Neural progenitor cell (in vitro differentiated cells): ENCODE measurements at regions not wholly inside any gene's neighbourhood (a gene's known extent, or its start where the extent isn't known, plus 50 kb on each side); places are given as distances from the start of the nearest gene placed in this dataset.
"Not testable (repeated sequence)": the region's sequence is repeated elsewhere in the genome, so short reads cannot be mapped to it uniquely, and the experiment has no call there.

ENCODE experiments used
- DNase-seq: peaks from one replicate; pipeline ENCODE4 v3.0.0-alpha.2; 2016; ENCODE audit warnings: low spot score
- H2AFZ ChIP-seq: fragments of 200-600 bp; sonication (generic); replicated peaks from 2 replicates; pipeline ENCODE4 v1.6.1; 2016; ENCODE audit warnings: antibody characterized with exemption
- H3F3A ChIP-seq: fragments of 200-600 bp; sonication (generic); 2 replicates; pipeline ENCODE4 v1.6.1; 2016; ENCODE audit warnings: antibody characterized with exemption, low read depth
- H3K27ac ChIP-seq: fragments of 200-600 bp; sonication (generic); 2 replicates; pipeline ENCODE4 v1.5.1; 2016; ENCODE audit warnings: mild to moderate bottlenecking
- H3K27me3 ChIP-seq: fragments of 200-600 bp; sonication (generic); 2 replicates; pipeline ENCODE4 v1.6.1; 2016; ENCODE audit warnings: mild to moderate bottlenecking, moderate library complexity
- H3K36me3 ChIP-seq: fragments of 200-600 bp; sonication (generic); 2 replicates; pipeline ENCODE4 v1.5.1; 2016
- H3K4me1 ChIP-seq: fragments of 200-600 bp; sonication (generic); 2 replicates; pipeline ENCODE4 v1.6.1; 2016; ENCODE audit warnings: mixed run types
- H3K4me2 ChIP-seq: fragments of 200-600 bp; sonication (generic); 2 replicates; pipeline ENCODE4 v1.6.1; 2016
- H3K4me3 ChIP-seq: fragments of 200-600 bp; sonication (generic); 2 replicates; pipeline ENCODE4 v1.5.1; 2016
- H3K79me2 ChIP-seq: fragments of 200-600 bp; sonication (generic); 2 replicates; pipeline ENCODE4 v1.6.1; 2016; ENCODE audit warnings: low read depth
- H3K9ac ChIP-seq: fragments of 200-600 bp; sonication (generic); 2 replicates; pipeline ENCODE4 v1.6.1; 2016
- H3K9me3 ChIP-seq: fragments of 200-600 bp; sonication (generic); 2 replicates; pipeline ENCODE4 v1.5.1; 2016; ENCODE audit warnings: low read depth
- H4K20me1 ChIP-seq: fragments of 200-600 bp; sonication (generic); 2 replicates; pipeline ENCODE4 v1.6.1; 2016; ENCODE audit warnings: low read depth
- H3K27ac Mint-ChIP-seq: 3 replicates; pipeline ENCODE4 v1.8.0; 2021; ENCODE audit warnings: mixed read lengths
- H3K27me3 Mint-ChIP-seq: 2 replicates; pipeline ENCODE4 v1.8.0; 2022; ENCODE audit warnings: low read depth, mild to moderate bottlenecking, inconsistent platforms, moderate library complexity, mixed read lengths; ENCODE audit not compliant: insufficient read depth
- H3K36me3 Mint-ChIP-seq: 3 replicates; pipeline ENCODE4 v1.8.0; 2021; ENCODE audit warnings: mixed read lengths
- H3K4me1 Mint-ChIP-seq: 3 replicates; pipeline ENCODE4 v1.8.0; 2021; ENCODE audit warnings: mixed read lengths
- H3K4me3 Mint-ChIP-seq: 3 replicates; pipeline ENCODE4 v1.8.0; 2021; ENCODE audit warnings: mild to moderate bottlenecking, moderate library complexity, mixed read lengths
- H3K9me3 Mint-ChIP-seq: 3 replicates; pipeline ENCODE4 v1.8.0; 2020; ENCODE audit warnings: mixed read lengths

DNA sequence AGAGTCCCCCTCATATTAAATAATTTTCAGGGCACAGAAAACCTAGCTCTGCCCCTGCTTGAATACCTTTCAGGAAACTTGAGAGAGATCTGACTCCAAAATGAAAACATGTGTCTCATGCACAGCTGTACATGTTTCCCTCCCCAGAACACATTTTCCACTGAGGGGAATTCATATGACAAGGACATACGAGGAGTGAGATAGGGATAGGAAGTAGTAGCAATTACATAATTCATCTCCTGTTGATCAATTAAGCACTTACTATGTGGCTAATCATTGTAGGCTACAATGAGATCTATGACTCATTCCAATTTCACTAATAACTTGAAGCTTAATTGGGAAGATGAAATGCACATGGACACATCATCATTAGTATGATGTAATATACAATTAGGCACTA is 302.1 kb downstream of the PCDH11X start:
- not testable (repeated sequence) for H3K4me1 Mint-ChIP-seq, H3K4me3 Mint-ChIP-seq, H2AFZ ChIP-seq, H3K4me2 ChIP-seq, H3K27ac Mint-ChIP-seq, H3K36me3 ChIP-seq, H3K4me1 ChIP-seq, H3K9me3 ChIP-seq, H3K27ac ChIP-seq, H3K79me2 ChIP-seq, H3F3A ChIP-seq, DNase-seq, H3K27me3 Mint-ChIP-seq, H3K9me3 Mint-ChIP-seq, H3K4me3 ChIP-seq, H3K36me3 Mint-ChIP-seq, H3K9ac ChIP-seq, H3K27me3 ChIP-seq, H4K20me1 ChIP-seq

DNA sequence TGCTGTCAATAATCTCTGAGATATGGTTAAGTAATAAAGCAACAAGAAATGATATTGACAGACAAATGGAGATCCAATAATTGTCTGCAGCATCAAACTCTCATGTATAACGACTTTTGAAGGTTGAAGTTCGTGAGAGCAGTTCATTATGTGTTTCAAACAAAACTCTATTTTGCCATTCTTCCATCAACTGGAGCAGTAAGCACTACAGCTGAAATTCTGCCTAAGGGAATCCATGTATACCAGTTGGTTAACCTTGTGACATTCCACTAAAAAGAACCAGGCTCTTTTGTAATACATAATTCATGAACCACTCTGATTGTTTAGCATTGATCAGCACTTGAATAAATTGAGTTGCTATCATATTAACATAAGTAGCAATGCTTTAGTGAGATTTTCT is 311.6 kb downstream of the PCDH11X start:
- not testable (repeated sequence) for H2AFZ ChIP-seq, H3K4me3 ChIP-seq, H3K4me3 Mint-ChIP-seq, H3K4me2 ChIP-seq, H3K27me3 Mint-ChIP-seq, H3K27ac Mint-ChIP-seq, H4K20me1 ChIP-seq, H3K9ac ChIP-seq, H3K27ac ChIP-seq, H3K27me3 ChIP-seq, DNase-seq, H3K9me3 Mint-ChIP-seq, H3K9me3 ChIP-seq, H3K79me2 ChIP-seq, H3K4me1 Mint-ChIP-seq, H3K36me3 Mint-ChIP-seq, H3K36me3 ChIP-seq, H3K4me1 ChIP-seq, H3F3A ChIP-seq

DNA sequence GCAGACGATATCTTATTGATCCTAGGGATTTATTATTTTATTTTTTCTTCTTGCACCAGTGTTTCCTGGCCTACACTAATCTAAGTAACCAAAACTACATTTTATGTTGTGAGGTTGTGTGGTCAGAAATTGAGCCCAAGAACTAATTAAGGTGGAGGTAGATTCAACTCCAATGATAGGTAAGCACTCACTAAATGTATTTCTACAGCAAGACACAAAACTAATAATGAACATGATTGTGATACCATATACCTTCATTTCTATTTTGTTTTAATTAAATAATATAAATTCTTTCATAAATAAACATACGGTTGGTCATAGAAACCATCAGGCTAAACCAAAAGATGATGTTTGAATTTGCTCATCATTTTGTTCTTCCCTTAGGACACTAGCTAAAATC is 319.0 kb downstream of the PCDH11X start:
- H3K36me3 Mint-ChIP-seq, H3K4me1 ChIP-seq, H3K4me1 Mint-ChIP-seq, H3K9me3 Mint-ChIP-seq, H2AFZ ChIP-seq, H3K36me3 ChIP-seq, H3K4me3 ChIP-seq, H3K27ac Mint-ChIP-seq, H3K27me3 Mint-ChIP-seq, H3K4me2 ChIP-seq, DNase-seq, H4K20me1 ChIP-seq, H3K27me3 ChIP-seq, H3F3A ChIP-seq, H3K27ac ChIP-seq, H3K79me2 ChIP-seq, H3K9me3 ChIP-seq, H3K4me3 Mint-ChIP-seq, H3K9ac ChIP-seq: not testable (repeated sequence)

DNA sequence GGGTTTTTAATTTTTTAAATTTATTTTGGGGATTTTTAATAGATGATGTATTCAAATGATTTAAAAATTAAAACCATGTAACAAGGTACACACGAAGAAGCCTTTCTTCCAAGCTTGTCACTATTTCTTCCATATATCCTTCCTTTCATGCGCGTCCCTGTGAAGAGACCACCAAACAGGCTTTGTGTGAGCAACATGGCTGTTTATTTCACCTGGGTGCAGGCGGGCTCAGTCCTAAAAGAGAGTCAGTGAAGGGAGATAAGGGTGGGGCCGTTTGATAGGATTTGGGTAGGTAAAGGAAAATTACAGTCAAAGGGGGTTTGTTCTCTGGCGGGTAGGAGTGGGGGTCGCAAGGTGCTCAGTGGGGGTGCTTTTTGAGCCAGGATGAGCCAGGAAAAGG is 320.9 kb downstream of the PCDH11X start:
- not testable (repeated sequence) for DNase-seq, H3K9me3 Mint-ChIP-seq, H3K9me3 ChIP-seq, H4K20me1 ChIP-seq, H3K27ac ChIP-seq, H3K4me3 ChIP-seq, H3K9ac ChIP-seq, H3K4me1 Mint-ChIP-seq, H3K4me3 Mint-ChIP-seq, H3K4me1 ChIP-seq, H2AFZ ChIP-seq, H3K79me2 ChIP-seq, H3K36me3 ChIP-seq, H3K36me3 Mint-ChIP-seq, H3K27me3 Mint-ChIP-seq, H3F3A ChIP-seq, H3K27ac Mint-ChIP-seq, H3K4me2 ChIP-seq
- H3K27me3 ChIP-seq = peaks cover 24% of the 10 kb centered on the region

DNA sequence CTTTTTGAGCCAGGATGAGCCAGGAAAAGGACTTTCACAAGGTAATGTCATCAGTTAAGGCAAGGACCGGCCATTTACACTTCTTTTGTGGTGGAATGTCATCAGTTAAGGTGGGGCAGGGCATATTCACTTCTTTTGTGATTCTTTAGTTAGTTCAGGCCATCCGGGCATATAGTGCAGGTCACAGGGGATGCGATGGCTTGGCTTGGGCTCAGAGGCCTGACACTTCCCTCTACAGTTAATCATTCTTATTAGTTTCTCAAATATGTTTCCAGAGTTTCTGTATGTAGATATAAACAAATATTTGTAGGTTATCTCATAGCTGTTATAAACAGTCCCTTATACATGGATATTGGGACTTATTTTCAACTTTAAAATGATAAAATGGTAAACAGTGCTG is 326.5 kb downstream of the PCDH11X start:
- not testable (repeated sequence) for H3K9me3 Mint-ChIP-seq, H3K36me3 ChIP-seq, H3K79me2 ChIP-seq, H3K27me3 Mint-ChIP-seq, H3K9me3 ChIP-seq, H4K20me1 ChIP-seq, H3K4me1 Mint-ChIP-seq, H2AFZ ChIP-seq, H3K27ac ChIP-seq, H3K4me1 ChIP-seq, H3K27ac Mint-ChIP-seq, H3K4me3 ChIP-seq, H3K36me3 Mint-ChIP-seq, DNase-seq, H3F3A ChIP-seq, H3K4me3 Mint-ChIP-seq, H3K9ac ChIP-seq, H3K4me2 ChIP-seq
- H3K27me3 ChIP-seq = peaks cover 30% of the 10 kb centered on the region

DNA sequence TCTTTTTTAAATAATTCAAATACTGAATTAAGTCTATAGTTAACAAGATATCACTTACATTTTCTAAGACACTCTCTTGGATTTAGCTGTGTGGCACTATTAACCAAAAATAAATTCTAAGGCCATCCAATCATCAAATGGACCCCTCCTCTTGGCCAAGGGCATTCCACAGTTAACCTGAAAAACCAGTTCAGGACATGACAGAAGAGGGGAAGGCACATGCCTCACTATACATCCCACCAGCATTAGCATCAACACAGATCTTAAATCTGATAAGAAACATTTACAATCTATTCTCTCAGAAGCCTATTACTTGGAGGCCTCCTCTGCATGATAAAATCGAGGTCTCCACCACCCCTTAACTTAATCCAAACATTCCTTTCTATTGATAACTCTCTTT is 327.5 kb downstream of the PCDH11X start:
- peaks cover 30% of the 10 kb centered on the region for H3K27me3 ChIP-seq
- H3K4me3 Mint-ChIP-seq, H3K36me3 Mint-ChIP-seq, H3K4me1 Mint-ChIP-seq, H2AFZ ChIP-seq, H3K4me3 ChIP-seq, H4K20me1 ChIP-seq, H3K9ac ChIP-seq, H3K4me1 ChIP-seq, H3F3A ChIP-seq, H3K27me3 Mint-ChIP-seq, H3K36me3 ChIP-seq, H3K9me3 Mint-ChIP-seq, DNase-seq, H3K27ac Mint-ChIP-seq, H3K9me3 ChIP-seq, H3K27ac ChIP-seq, H3K4me2 ChIP-seq, H3K79me2 ChIP-seq: not testable (repeated sequence)

DNA sequence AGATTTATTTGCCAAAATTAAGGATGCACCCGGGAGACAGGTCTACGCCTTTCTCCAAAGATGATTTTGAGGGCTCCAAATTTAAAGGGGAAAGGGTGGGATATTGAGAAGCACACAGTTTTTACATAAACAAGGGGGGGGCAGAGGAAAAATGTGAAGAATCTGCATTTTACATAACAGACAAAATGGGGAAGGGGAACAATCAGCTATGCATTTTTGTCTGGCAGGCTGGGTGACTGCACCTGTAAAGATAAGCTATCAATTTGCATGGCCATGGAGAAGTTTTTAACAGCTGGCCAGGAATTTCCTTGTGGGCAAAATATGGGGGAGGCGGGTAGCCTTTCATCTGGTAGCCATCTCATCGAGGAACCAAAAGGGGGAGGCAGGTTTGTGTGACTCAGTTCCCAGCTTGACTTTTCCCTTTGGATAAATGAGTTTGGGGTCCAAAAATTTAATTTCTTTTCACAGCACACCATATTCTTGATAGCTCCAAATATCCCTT is 331.3 kb downstream of the PCDH11X start:
- not testable (repeated sequence) for H3K27me3 ChIP-seq, H3K36me3 ChIP-seq, H3K79me2 ChIP-seq, H3K9me3 Mint-ChIP-seq, H2AFZ ChIP-seq, H3K4me1 ChIP-seq, H3K9me3 ChIP-seq, H3K4me2 ChIP-seq, H3K27ac Mint-ChIP-seq, H3K27me3 Mint-ChIP-seq, H3K36me3 Mint-ChIP-seq, DNase-seq, H3K4me3 Mint-ChIP-seq, H3F3A ChIP-seq, H3K4me1 Mint-ChIP-seq, H3K9ac ChIP-seq, H3K4me3 ChIP-seq, H4K20me1 ChIP-seq, H3K27ac ChIP-seq

DNA sequence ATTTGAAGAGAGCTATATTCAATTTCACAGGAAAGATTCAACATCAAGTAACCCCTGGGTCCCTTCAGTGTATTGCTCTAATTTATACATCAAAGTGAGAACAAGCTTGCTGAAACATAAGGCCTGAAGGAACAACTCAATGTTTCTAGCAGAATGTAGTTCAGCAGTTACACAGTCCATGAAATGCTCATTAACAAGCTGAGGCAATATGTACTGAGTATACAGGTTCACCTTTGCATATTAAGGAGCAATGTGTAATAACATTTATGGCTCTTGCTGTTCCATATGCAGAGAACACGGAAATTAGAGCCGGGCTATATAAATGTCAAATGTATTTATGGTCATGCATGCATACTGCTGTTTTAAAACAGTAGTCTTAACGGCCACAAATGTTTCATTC is 338.5 kb downstream of the PCDH11X start:
- not testable (repeated sequence) for H3K4me1 ChIP-seq, H3K4me1 Mint-ChIP-seq, H3K27me3 Mint-ChIP-seq, H3K27me3 ChIP-seq, H3K4me3 Mint-ChIP-seq, H3K79me2 ChIP-seq, H3K4me2 ChIP-seq, H3K9me3 ChIP-seq, H3K27ac Mint-ChIP-seq, H3K36me3 Mint-ChIP-seq, DNase-seq, H4K20me1 ChIP-seq, H2AFZ ChIP-seq, H3K9ac ChIP-seq, H3K9me3 Mint-ChIP-seq, H3K27ac ChIP-seq, H3F3A ChIP-seq, H3K4me3 ChIP-seq, H3K36me3 ChIP-seq

DNA sequence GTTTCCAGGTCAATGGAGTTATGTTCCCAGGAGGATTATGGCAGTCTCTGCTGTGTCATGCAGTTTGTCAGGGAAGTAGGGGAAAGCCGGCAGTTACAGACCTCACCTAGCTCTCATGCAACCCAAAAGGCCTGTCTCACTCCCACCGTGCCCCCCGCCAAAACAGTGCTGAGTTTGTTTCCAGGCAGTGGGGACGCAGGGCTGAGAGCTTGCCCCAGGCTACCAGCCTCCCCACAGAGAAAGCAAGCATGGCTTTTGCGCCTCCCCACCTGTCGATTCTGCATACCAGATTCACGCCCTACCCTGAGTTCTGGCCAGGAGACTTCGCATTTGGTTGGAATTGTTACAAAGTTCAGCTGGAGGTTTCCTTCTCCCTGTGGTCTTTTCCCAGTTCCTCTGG is 383.9 kb downstream of the PCDH11X start:
- not testable (repeated sequence) for H3K9me3 Mint-ChIP-seq, H3K4me3 Mint-ChIP-seq, H3K4me3 ChIP-seq, H3K4me1 ChIP-seq, DNase-seq, H3K27me3 ChIP-seq, H3K79me2 ChIP-seq, H3K4me2 ChIP-seq, H3K27ac ChIP-seq, H3K27me3 Mint-ChIP-seq, H3K9ac ChIP-seq, H4K20me1 ChIP-seq, H2AFZ ChIP-seq, H3K27ac Mint-ChIP-seq, H3K4me1 Mint-ChIP-seq, H3K9me3 ChIP-seq, H3F3A ChIP-seq, H3K36me3 ChIP-seq, H3K36me3 Mint-ChIP-seq
